HEK293 (cell line): ENCODE measurements at regions not wholly inside any gene's neighbourhood (a gene's known extent, or its start where the extent isn't known, plus 50 kb on each side); places are given as distances from the start of the nearest gene placed in this dataset.

Experiments
- CTCF ChIA-PET: fragments of 350-600 bp; formaldehyde crosslinking; extraction: SDS; loops from one replicate; lab custom pipeline; 2021; ENCODE audit warnings: antibody characterized with exemption; lab: Yijun Ruan, JAX
- POLR2A ChIA-PET: fragments of 300-600 bp; formaldehyde crosslinking; extraction: SDS; loops from one replicate; lab custom pipeline; 2020; ENCODE audit warnings: antibody characterized with exemption, inconsistent platforms; lab: Yijun Ruan, JAX
- H3K27ac ChIP-seq: fragments of 200-500 bp; sonication (Bioruptor generic); 2 replicates; pipeline ENCODE4 v1.5.1; 2014; ENCODE audit warnings: low read depth, low read length, control low read depth, inconsistent platforms; ENCODE audit errors: extremely low read depth
- H3K36me3 ChIP-seq, 2 experiments: fragments of 200-500 bp in 1 of 2; sonication (Bioruptor generic) in 1 of 2; 1 replicate in 1 of 2; 2 replicates in 1 of 2; pipeline ENCODE4 v1.5.1; 2014 to 2017; ENCODE audit warnings: inconsistent platforms in 2 of 2, low read length in 2 of 2; ENCODE audit not compliant: control insufficient read depth in 2 of 2, insufficient read depth in 1 of 2
- H3K4me1 ChIP-seq: fragments of 200-500 bp; sonication (Bioruptor generic); 2 replicates; pipeline ENCODE4 v1.5.1; 2014; ENCODE audit warnings: mild to moderate bottlenecking, low read length, inconsistent platforms; ENCODE audit not compliant: control insufficient read depth, insufficient read depth
- H3K4me3 ChIP-seq: 2 replicates; pipeline ENCODE4 v1.5.1; 2011; ENCODE audit warnings: low read depth, mild to moderate bottlenecking, control low read depth, low read length, moderate library complexity
- H3K9me3 ChIP-seq: fragments of 200-500 bp; sonication (Bioruptor generic); 2 replicates; pipeline ENCODE4 v1.5.1; 2014; ENCODE audit warnings: low read depth, low read length, inconsistent platforms; ENCODE audit not compliant: control insufficient read depth, insufficient read depth
- GFI1B ChIP-seq: fragments of 450-650 bp; formaldehyde crosslinking; IDR thresholded peaks from 2 replicates; pipeline ENCODE4 v1.5.1; 2016; ENCODE audit warnings: missing biosample characterization, missing genetic modification characterization
- IKZF3 ChIP-seq: fragments of 450-650 bp; IDR thresholded peaks from 2 replicates; pipeline ENCODE4 v1.5.0; 2018; ENCODE audit warnings: missing biosample characterization, mild to moderate bottlenecking, missing genetic modification characterization, moderate library complexity
- SCRT2 ChIP-seq: fragments of 450-650 bp; formaldehyde crosslinking; IDR thresholded peaks from 2 replicates; pipeline ENCODE4 v1.5.1; 2016; ENCODE audit warnings: missing biosample characterization, missing genetic modification characterization
- SP3 ChIP-seq: fragments of 450-650 bp; formaldehyde crosslinking; IDR thresholded peaks from 2 replicates; pipeline ENCODE4 v1.5.1; 2016; ENCODE audit warnings: missing biosample characterization, missing genetic modification characterization
- WT1 ChIP-seq: fragments of 450-650 bp; formaldehyde crosslinking; IDR thresholded peaks from 2 replicates; pipeline ENCODE4 v1.5.1; 2016; ENCODE audit warnings: missing biosample characterization, missing genetic modification characterization
- YY1 ChIP-seq: fragments of 450-650 bp; formaldehyde crosslinking; IDR thresholded peaks from 2 replicates; pipeline ENCODE4 v1.5.1; 2018; ENCODE audit warnings: missing biosample characterization, missing genetic modification characterization
- ZFP69B ChIP-seq: fragments of 450-650 bp; formaldehyde crosslinking; IDR thresholded peaks from 2 replicates; pipeline ENCODE4 v1.5.1; 2016; ENCODE audit warnings: missing biosample characterization, missing genetic modification characterization
- ZNF132 ChIP-seq: fragments of 450-650 bp; formaldehyde crosslinking; IDR thresholded peaks from 2 replicates; pipeline ENCODE4 v1.5.1; 2017; ENCODE audit warnings: missing biosample characterization, missing genetic modification characterization, borderline replicate concordance
- ZNF140 ChIP-seq: fragments of 450-650 bp; formaldehyde crosslinking; IDR thresholded peaks from 2 replicates; pipeline ENCODE4 v1.5.1; 2016; ENCODE audit warnings: missing biosample characterization, missing genetic modification characterization
- ZNF146 ChIP-seq: fragments of 450-650 bp; formaldehyde crosslinking; IDR thresholded peaks from 2 replicates; pipeline ENCODE4 v1.5.1; 2016; ENCODE audit warnings: missing biosample characterization, missing genetic modification characterization
- ZNF16 ChIP-seq: fragments of 450-650 bp; formaldehyde crosslinking; IDR thresholded peaks from 2 replicates; pipeline ENCODE4 v1.5.1; 2016; ENCODE audit warnings: low read depth, missing biosample characterization, missing genetic modification characterization
- ZNF239 ChIP-seq: fragments of 450-650 bp; formaldehyde crosslinking; IDR thresholded peaks from 2 replicates; pipeline ENCODE4 v1.5.1; 2016; ENCODE audit warnings: missing biosample characterization, missing genetic modification characterization
- ZNF266 ChIP-seq: fragments of 450-650 bp; formaldehyde crosslinking; IDR thresholded peaks from 2 replicates; pipeline ENCODE4 v1.5.1; 2016; ENCODE audit warnings: missing biosample characterization, missing genetic modification characterization, low read depth
- ZNF335 ChIP-seq: fragments of 450-650 bp; formaldehyde crosslinking; conservative IDR thresholded peaks from 2 replicates; pipeline ENCODE4 v1.5.1; 2016; ENCODE audit warnings: missing biosample characterization, missing genetic modification characterization
- ZNF341 ChIP-seq: fragments of 450-650 bp; formaldehyde crosslinking; IDR thresholded peaks from 2 replicates; pipeline ENCODE4; 2016; ENCODE audit warnings: low read depth, missing biosample characterization, missing genetic modification characterization
- ZNF394 ChIP-seq: fragments of 450-650 bp; formaldehyde crosslinking; IDR thresholded peaks from 2 replicates; pipeline ENCODE4 v1.5.1; 2016; ENCODE audit warnings: missing biosample characterization, missing genetic modification characterization, mild to moderate bottlenecking, moderate library complexity, borderline replicate concordance
- ZNF416 ChIP-seq: fragments of 450-650 bp; formaldehyde crosslinking; IDR thresholded peaks from 2 replicates; pipeline ENCODE4 v1.5.1; 2016; ENCODE audit warnings: missing biosample characterization, missing genetic modification characterization
- ZNF426 ChIP-seq: fragments of 450-650 bp; formaldehyde crosslinking; IDR thresholded peaks from 2 replicates; pipeline ENCODE4 v1.5.1; 2017; ENCODE audit warnings: missing biosample characterization, missing genetic modification characterization, mild to moderate bottlenecking, inconsistent platforms, moderate library complexity
- ZNF433 ChIP-seq: fragments of 450-650 bp; formaldehyde crosslinking; IDR thresholded peaks from 2 replicates; pipeline ENCODE4 v1.5.1; 2016; ENCODE audit warnings: missing biosample characterization, missing genetic modification characterization, low read depth
- ZNF501 ChIP-seq: fragments of 450-650 bp; formaldehyde crosslinking; IDR thresholded peaks from 2 replicates; pipeline ENCODE4 v1.5.1; 2016; ENCODE audit warnings: missing biosample characterization, missing genetic modification characterization
- ZNF549 ChIP-seq: fragments of 450-650 bp; IDR thresholded peaks from 2 replicates; pipeline ENCODE4 v1.5.1; 2018; ENCODE audit warnings: missing biosample characterization, missing genetic modification characterization, mild to moderate bottlenecking, inconsistent platforms, moderate library complexity
- ZNF664 ChIP-seq: fragments of 450-650 bp; formaldehyde crosslinking; IDR thresholded peaks from 2 replicates; pipeline ENCODE4 v1.5.1; 2016; ENCODE audit warnings: missing biosample characterization, missing genetic modification characterization
- ZNF677 ChIP-seq: fragments of 450-650 bp; IDR thresholded peaks from 2 replicates; pipeline ENCODE4 v1.5.0; 2018; ENCODE audit warnings: missing biosample characterization, mild to moderate bottlenecking, missing genetic modification characterization, moderate library complexity
- ZNF768 ChIP-seq: fragments of 450-650 bp; formaldehyde crosslinking; IDR thresholded peaks from 2 replicates; pipeline ENCODE4 v1.5.1; 2018; ENCODE audit warnings: missing biosample characterization, mild to moderate bottlenecking, missing genetic modification characterization
- ZSCAN30 ChIP-seq: fragments of 450-650 bp; IDR thresholded peaks from 2 replicates; pipeline ENCODE4 v1.5.1; 2018; ENCODE audit warnings: missing biosample characterization, mild to moderate bottlenecking, missing genetic modification characterization, moderate library complexity
- TF ChIP-seq, protein P1 (sequence below): fragments of 450-650 bp; formaldehyde crosslinking; IDR thresholded peaks from 2 replicates; pipeline ENCODE4 v1.5.1; 2017; ENCODE audit warnings: missing biosample characterization, missing genetic modification characterization
- TF ChIP-seq, protein P2 (sequence below): fragments of 450-650 bp; formaldehyde crosslinking; IDR thresholded peaks from 2 replicates; pipeline ENCODE4 v1.5.1; 2016; ENCODE audit warnings: missing biosample characterization, missing genetic modification characterization
- TF ChIP-seq, protein P3 (sequence below): fragments of 450-650 bp; formaldehyde crosslinking; IDR thresholded peaks from 2 replicates; pipeline ENCODE4 v1.5.1; 2016; ENCODE audit warnings: missing biosample characterization, missing genetic modification characterization

DNA sequence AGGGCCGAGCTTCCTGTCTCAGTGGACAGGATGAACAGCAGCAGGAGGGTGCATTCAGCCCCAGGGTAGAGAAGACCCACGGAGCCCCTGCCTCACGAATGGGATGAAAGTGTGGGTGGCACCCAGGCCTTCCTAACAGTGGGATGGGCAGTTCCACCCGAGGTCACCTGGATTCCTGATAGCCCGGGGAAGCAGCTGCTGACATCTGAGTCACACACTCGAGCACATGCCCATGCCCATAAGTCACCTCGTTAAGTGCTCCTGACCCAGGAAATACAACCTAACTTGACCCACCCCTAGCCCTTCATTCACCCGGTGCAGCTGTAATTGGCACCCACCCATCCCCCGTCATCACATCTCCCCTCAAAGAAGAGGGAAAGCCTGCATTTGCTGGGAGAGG, 85.3 kb upstream of the FOXF1 start:
- no peaks in the 10 kb centered on the region for H3K9me3 ChIP-seq
- H3K4me1 ChIP-seq = no peaks in the 10 kb centered on the region
- H3K36me3 ChIP-seq = no peaks in the 10 kb centered on the region
- CTCF ChIA-PET = interaction anchor here (0.6 kb wide), 1 partner anchor 30 kb away, joined by 3 read pairs; no protein-coding TSS in a partner anchor
- POLR2A ChIA-PET = no interaction called here
- no peak overlapping the region for H3K27ac ChIP-seq
- TF ChIP-seq IKZF3 (no peak), ZFP69B (tag by site-specific recombination) (no peak), ZNF16 (tag by site-specific recombination) (no peak), ZNF664 (no peak), ZNF266 (no peak), ZNF549 (tag by site-specific recombination) (no peak), ZNF433 (tag by site-specific recombination) (no peak), ZNF768 (tag by site-specific recombination) (no peak)
- TF ChIP-seq, protein P1, sequence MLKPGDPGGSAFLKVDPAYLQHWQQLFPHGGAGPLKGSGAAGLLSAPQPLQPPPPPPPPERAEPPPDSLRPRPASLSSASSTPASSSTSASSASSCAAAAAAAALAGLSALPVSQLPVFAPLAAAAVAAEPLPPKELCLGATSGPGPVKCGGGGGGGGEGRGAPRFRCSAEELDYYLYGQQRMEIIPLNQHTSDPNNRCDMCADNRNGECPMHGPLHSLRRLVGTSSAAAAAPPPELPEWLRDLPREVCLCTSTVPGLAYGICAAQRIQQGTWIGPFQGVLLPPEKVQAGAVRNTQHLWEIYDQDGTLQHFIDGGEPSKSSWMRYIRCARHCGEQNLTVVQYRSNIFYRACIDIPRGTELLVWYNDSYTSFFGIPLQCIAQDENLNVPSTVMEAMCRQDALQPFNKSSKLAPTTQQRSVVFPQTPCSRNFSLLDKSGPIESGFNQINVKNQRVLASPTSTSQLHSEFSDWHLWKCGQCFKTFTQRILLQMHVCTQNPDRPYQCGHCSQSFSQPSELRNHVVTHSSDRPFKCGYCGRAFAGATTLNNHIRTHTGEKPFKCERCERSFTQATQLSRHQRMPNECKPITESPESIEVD (tag by site-specific recombination) = no peak
- TF ChIP-seq, protein P2, sequence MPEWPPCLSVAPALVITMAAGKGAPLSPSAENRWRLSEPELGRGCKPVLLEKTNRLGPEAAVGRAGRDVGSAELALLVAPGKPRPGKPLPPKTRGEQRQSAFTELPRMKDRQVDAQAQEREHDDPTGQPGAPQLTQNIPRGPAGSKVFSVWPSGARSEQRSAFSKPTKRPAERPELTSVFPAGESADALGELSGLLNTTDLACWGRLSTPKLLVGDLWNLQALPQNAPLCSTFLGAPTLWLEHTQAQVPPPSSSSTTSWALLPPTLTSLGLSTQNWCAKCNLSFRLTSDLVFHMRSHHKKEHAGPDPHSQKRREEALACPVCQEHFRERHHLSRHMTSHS (tag by site-specific recombination) = no peak
- no peak overlapping the region for H3K4me3 ChIP-seq

- no peak overlapping the region for H3K27ac ChIP-seq
- POLR2A ChIA-PET = no interaction called here
Measured at GRCh38 chr16:86426063-86426642, 84.2 kb upstream of the FOXF1 start.

More at GRCh38 chr16:86426063-86426642, 84.2 kb upstream of the FOXF1 start:
- H3K9me3 ChIP-seq = no peaks in the 10 kb centered on the region
- TF ChIP-seq SCRT2 = no peak
- TF ChIP-seq ZNF677 (tag by site-specific recombination) = no peak
- TF ChIP-seq, protein P3, sequence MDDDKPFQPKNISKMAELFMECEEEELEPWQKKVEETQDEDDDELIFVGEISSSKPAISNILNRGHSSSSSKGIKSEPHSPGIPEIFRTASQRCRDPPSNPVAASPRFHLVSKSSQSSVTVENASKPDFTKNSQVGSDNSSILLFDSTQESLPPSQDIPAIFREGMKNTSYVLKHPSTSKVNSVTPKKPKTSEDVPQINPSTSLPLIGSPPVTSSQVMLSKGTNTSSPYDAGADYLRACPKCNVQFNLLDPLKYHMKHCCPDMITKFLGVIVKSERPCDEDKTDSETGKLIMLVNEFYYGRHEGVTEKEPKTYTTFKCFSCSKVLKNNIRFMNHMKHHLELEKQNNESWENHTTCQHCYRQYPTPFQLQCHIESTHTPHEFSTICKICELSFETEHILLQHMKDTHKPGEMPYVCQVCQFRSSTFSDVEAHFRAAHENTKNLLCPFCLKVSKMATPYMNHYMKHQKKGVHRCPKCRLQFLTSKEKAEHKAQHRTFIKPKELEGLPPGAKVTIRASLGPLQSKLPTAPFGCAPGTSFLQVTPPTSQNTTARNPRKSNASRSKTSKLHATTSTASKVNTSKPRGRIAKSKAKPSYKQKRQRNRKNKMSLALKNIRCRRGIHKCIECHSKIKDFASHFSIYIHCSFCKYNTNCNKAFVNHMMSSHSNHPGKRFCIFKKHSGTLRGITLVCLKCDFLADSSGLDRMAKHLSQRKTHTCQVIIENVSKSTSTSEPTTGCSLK (tag by site-specific recombination) = no peak
- TF ChIP-seq ZNF239 (tag by site-specific recombination) = no peak
- no peak for TF ChIP-seq SP3
- no peak for TF ChIP-seq WT1 (tag by site-specific recombination)
- no peak for TF ChIP-seq ZNF501
- TF ChIP-seq, protein P1 (tag by site-specific recombination) = no peak
- no peak for TF ChIP-seq ZNF426 (tag by site-specific recombination)
- no peak for TF ChIP-seq ZNF146 (tag by site-specific recombination)
- TF ChIP-seq ZNF335 (tag by site-specific recombination) = no peak
- no peak for TF ChIP-seq ZNF341 (tag by site-specific recombination)
- no peak for TF ChIP-seq ZNF132 (tag by site-specific recombination)
- no peak for TF ChIP-seq ZNF416 (tag by site-specific recombination)
- TF ChIP-seq ZSCAN30 (tag by site-specific recombination) = no peak
- no peak for TF ChIP-seq ZNF140
- no peak for TF ChIP-seq YY1 (tag by site-specific recombination)
- no peak for TF ChIP-seq GFI1B (tag by site-specific recombination)
- TF ChIP-seq ZNF394 (tag by site-specific recombination) = no peak
- H3K36me3 ChIP-seq = no peaks in the 10 kb centered on the region
- CTCF ChIA-PET = no interaction called here
- no peak overlapping the region for H3K4me3 ChIP-seq
- H3K4me1 ChIP-seq = no peaks in the 10 kb centered on the region
